T-helper 1 cell treated with Interleukin-12 subunit alpha and Interleukin-12 subunit beta and Interleukin-4 antibody, amounts not matched to agents 30 ng/mL and 1 ng/mL, for 36 hours (primary cell): ENCODE measurements at regions not wholly inside any gene's neighbourhood (a gene's known extent, or its start where the extent isn't known, plus 50 kb on each side); places are given as distances from the start of the nearest gene placed in this dataset.
"Not testable (repeated sequence)": the region's sequence is repeated elsewhere in the genome, so short reads cannot be mapped to it uniquely, and the experiment has no call there.

Experiments used
- intact Hi-C: fragments of 100-400 bp; cut with micrococcal nuclease; formaldehyde crosslinking; loops from one replicate; pipeline ENCODE4 v1.15.1; 2024

DNA sequence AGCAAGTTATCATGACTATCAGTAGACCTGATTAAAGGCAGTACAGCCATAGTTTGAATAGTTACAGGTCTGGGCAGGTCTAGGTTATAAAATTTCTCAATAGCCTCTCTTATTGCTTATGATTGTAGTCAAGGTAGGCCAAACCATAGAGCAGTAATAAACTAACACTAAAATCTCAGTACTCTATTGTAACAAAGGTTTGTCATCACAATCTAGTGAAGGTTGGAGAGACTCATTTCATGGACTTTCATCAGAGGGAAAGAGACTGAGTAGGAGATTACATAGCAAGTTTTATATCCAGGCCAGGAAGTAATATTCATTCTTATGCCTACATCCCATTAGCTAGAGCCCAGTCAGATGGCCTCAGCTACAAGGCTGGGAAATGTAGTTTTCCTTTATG is 141.0 kb downstream of the ASB9 start:
- intact Hi-C loops: no loop called here

DNA sequence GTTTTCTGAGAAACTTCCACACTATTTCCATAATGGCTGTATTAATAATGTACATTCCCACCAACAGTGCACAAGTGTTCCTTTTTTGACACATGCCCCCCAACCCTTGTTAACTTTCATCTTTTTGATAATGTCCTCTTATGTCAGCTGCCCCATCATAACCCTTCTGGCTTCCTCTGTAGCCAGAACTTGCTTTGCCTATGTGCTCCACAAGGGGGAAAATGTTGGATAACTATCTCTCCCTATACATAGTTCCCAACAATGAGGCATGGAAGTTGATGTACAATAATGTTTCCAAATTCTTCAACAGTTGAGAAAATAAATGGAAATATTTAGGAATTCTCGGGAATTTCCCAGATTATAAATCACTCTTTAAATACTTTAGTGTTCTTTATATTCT is 142.9 kb downstream of the ASB9 start:
- intact Hi-C loops: no loop called here

DNA sequence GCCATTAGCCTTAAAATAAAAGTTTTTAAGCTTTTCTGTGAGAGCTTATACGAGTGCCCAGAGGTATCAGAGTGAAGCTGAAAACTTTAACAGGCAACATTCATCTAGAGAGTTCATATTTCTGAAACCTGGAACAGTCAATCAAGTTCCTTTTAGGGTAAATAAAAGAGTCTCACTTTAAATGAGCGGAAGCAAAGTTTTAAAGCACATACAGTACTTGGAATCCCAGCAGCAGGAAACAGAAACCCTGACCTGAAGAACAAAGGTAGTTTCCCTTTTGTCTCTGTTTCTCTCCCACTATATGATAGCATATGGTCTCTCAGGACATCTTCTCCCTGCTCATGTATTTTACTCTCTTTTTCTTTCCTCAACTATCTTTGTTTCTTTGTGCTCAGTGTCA is 153.0 kb downstream of the ASB9 start:
- intact Hi-C loops: no loop called here

DNA sequence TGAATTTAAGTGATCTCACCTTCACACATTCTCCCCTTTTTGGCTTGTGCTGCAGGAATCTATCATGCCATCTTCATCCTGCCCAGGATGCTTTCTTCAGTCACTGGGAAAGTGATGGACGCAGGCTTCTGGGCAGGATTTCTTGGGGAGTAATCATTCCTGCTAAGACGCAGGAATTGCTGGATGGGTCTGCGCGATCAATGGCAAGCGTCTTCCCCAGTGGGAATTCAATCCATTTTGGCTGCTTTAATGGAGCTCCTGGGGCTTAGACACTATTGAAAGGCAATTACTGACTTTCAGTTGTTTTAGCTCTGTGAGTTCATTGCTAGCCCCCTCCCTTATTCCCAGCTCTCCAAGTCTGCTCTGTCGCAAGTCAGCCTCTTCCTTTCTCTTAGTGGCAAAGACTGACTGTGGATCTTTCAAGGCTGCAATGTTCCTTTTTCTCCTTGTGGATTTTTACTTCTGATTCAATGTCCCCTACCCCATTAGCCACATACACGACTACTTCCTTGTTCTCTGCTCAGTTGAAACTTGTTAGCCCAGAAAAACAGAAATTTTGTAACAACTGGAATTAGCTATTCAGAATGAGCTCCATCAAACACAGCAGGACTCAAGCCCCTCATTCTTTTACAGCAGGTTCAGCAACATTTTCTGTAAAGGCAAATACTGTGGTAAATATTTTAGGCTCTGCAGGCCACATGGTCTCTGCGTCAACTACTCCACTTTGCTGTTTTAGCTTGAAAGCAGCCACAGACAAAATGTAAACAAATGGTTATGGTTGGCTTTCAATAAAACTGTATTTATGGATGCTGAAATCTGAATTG is 154.9 kb downstream of the ASB9 start:
- intact Hi-C loops: no loop called here

DNA sequence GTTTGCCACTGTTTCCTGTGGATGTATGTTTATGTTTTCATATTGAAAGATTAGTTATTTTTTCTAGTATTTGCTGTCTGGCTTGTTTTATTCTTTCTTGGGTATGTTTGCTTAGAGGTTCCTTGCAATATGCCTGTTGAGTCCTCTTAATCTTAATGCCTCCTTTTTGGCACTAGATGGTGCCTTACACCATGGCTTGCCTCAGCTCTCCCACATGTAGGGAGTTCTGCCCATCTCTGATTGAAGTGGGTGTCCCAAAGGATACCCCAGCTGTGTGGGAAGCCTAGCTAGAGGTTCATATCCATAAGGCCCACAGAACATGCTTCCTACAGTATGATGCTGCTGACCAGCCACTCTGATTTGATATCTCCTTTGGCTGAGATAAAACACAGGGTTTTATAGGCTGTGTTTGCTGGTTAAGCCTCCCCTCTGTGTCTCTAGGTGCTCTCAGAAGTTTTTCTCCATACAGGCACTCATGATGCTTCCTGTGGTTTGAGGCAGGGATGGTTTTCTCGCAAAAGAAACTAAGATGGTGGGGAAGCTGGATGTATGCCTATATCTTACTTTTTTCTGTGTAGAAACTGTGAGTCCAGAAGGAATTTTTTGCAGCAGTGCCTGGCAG is 162.4 kb downstream of the ASB9 start:
- intact Hi-C loops: loop anchor here (1.0 kb wide), 2 partner anchors 36 to 136 kb away; no protein-coding TSS in a partner anchor

GRCh38 chrX:15098505-15098904 is 171.4 kb downstream of the ASB9 start:
- intact Hi-C loops: no loop called here

GRCh38 chrX:15087747-15088146 is 182.1 kb downstream of the ASB9 start:
- intact Hi-C loops: no loop called here

GRCh38 chrX:15073313-15073712 is 196.6 kb downstream of the ASB9 start:
- intact Hi-C loops: no loop called here

DNA sequence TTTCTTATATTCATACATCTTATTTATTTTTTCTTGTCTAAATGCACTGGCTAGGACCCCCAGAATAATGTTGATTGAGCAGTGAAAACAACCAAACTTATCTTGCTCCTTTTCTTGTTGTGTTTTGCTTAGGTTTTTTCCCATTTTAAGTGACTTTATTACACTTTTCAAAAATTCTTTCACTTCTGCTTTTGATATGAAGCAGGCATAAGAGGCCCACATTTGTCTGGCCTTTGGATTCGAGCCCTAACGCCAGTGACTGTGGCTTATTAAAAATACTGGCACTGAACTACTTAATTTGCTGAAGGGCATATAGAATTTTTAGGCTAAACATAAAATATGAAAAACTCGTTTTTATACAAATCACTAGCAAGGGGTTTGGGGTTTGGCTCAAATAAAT is 197.0 kb downstream of the ASB9 start:
- intact Hi-C loops: no loop called here

- intact Hi-C loops: no loop called here
These were observed 197.6 kb downstream of the ASB9 start for GRCh38 chrX:15072259-15072658.

GRCh38 chrX:15059474-15059873 is 186.3 kb downstream of the MOSPD2 start:
- intact Hi-C loops: no loop called here

- intact Hi-C loops: no loop called here
These were observed 182.8 kb downstream of the MOSPD2 start for GRCh38 chrX:15056044-15056443.

DNA sequence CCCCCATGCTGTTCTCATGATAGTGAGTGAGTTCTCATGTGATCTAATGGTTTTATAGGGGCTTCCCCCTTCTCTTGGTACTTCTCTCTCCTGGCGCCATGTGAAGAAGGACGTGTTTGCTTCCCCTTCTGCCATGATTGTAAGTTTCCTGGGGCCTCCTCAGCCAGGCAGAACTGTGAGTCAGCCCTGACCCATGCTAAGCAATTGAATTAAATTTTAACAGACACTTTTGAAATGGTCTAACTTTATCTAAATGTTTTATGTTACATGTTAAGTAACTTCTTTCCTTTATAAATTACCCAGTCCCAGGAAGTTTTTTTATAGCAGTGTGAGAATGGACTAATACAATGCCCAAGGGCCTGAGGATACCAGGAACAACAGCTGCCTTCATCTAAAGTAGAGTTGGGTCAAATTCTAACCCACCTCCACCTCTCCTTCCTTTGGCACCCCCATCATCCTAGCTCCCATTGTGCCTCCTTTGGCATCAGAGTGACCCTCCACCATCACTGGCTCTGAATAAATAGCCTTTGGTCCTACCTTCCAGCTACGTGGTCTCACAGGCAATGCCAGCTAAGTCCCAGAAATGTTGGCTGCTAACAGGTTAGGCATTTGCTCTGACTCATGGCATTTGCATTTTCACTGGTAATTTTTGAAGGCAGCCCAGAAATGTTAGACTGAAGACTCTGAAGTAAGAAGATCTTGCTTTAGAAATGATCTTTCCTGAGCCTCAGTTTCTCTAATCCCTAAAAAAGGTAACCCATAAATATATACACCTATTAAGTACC is 182.1 kb downstream of the MOSPD2 start:
- intact Hi-C loops: no loop called here

DNA sequence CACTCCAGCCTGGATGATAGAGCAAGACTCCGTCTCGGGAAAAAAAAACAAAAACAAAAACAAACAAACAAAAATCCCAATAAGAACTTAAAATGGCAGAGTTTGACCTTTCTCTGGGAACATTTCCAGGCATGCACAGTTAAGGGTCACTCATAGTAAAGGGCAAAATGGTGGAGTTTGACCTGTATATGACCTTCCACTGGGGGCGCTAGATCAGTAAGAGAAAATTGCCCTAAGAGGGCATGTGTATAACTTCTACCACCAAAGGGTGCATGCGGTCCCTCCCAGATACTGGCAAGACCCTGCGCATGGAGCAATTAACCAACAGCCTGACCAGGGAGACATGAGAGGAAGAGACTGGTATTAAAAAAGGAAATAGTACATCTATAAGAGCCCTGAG is 177.2 kb downstream of the MOSPD2 start:
- intact Hi-C loops: no loop called here

- intact Hi-C loops: no loop called here
These were observed 170.3 kb downstream of the MOSPD2 start for GRCh38 chrX:15043538-15043937.

DNA sequence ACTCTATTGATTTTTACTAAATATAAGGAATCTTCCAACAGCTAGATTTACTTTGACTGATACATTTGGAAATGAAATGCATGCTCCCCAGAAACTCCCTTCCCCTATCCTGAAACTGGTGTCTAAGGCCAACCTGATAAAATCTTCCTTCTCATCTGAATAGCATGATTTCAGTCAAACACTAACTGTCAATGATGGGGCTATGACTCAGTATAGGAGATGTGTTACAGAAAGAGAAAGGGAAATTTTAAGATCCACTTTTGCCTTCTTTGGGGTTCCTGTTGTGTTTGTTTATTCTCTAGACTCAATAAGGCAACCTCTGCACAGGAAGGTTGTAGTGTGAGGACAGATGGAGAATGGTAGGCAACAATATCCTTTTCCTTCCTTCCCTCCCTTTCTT is 160.7 kb downstream of the MOSPD2 start:
- intact Hi-C loops: loop anchor here (2.0 kb wide), 1 partner anchor 125 kb away; no protein-coding TSS in a partner anchor

DNA sequence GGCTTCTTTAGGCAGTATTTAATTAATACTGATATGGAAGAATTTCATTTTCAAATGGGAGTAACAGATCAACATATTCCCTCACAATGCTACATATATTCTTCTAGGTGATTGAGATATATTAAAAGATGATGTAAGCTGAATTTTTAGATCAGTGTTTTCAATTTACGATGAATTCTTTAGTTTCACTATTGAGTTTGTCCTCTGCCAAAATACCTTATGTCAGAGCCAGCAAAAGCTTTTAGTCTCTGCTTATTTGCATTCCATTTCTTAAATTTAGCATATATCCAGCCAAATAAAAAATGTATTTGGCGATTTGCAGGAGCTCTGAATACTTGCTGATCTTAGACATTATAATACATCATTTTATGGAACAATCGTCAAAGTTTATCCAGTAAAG is 144.3 kb downstream of the MOSPD2 start:
- intact Hi-C loops: no loop called here

- intact Hi-C loops: no loop called here
These were observed 142.8 kb downstream of the MOSPD2 start for GRCh38 chrX:15016051-15016450.

DNA sequence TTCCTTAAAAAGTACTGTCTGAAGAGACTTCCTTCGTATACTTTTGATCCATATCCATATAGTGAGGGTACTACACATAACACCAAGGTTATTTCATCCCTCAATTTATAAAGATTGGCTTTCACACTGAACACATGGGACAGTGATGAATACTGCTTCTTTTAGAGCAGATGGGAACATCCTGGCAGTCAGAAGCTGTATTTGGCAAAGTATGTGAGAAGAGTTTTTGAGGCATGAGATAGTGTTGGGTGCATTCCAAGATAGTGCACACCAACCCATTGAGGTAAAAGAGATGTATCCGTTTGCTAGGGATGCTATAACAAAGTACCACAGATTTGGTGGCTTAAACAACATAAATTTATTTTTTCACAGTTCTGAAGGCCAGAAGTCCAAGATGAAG is 141.1 kb downstream of the MOSPD2 start:
- intact Hi-C loops: no loop called here

GRCh38 chrX:15013461-15013860 is 140.2 kb downstream of the MOSPD2 start:
- intact Hi-C loops: no loop called here

- intact Hi-C loops: no loop called here
These were observed 124.0 kb downstream of the MOSPD2 start for GRCh38 chrX:14997271-14997670.

DNA sequence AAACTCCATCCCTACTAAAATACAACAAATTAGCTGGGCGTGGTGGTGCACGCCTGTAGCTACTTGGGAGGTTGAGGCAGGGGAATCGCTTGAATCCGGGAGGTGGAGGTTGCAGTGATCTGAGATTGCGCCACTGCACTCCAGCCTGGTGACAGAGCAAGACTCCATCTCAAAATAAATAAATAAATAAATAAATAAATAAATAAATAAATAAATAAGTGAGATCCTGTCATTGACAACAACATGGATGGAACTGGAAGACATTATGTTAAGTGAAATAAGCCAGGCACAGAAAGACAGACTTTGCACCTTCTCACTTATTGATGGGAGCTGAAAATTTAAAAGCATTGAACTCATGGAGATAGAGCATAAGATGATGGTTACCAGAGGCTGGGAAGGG is 111.2 kb downstream of the MOSPD2 start:
- intact Hi-C loops: not testable (repeated sequence)
